ENCODE measurements at regions not wholly inside any gene's neighbourhood (a gene's known extent, or its start where the extent isn't known, plus 50 kb on each side); places are given as distances from the start of the nearest gene placed in this dataset.

DNA sequence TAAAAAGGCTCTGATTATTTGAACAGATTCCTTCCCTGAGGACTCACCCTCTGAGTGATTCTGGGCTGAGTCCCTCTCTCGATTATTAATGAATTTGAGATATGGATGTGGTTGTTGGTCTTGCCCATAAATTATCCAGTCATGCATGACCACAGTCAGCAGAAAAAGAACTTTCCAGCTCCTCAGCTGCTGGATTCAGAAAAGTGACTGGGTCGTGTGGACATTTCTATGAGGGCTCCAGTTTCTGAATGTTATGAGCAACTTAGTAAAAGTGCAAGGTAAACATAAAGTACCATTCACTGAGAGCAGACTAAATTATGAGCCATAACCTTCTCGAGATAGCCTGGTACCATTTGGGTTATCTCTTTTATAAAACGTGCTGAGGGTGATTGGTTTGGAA, 100.1 kb upstream of the CLDN10 start:
- intact Hi-C loops (cut with DNase I): no loop called here
- no peaks in the 10 kb centered on the region for H3K9me3 ChIP-seq (ENCODE audit: control insufficient read depth, low read length)
- H3K27me3 ChIP-seq (ENCODE audit: control insufficient read depth in 1 of 2, insufficient read depth in 2 of 2, low read length in 1 of 2): no peaks in the 10 kb centered on the region
- no peak overlapping the region for H3K4me3 ChIP-seq (ENCODE audit: low read length in 2 of 2)
- H3K4me1 ChIP-seq (ENCODE audit: control insufficient read depth in 1 of 2, insufficient read depth in 2 of 2, low read length in 2 of 2): no peaks in the 10 kb centered on the region
- DNase-seq (no peak), ATAC-seq (ENCODE audit: low FRiP score) (no peak)
- H3K36me3 ChIP-seq (ENCODE audit: control insufficient read depth in 1 of 2, insufficient read depth in 2 of 2, low read length in 1 of 2): no peaks in the 10 kb centered on the region
- WGBS, 2 donors: 5 to 16% methylated on average over 4 of the region's 4 CpGs
- no peak overlapping the region for H3K27ac ChIP-seq (ENCODE audit: low read depth in 1 of 2, low read length in 2 of 2)

DNA sequence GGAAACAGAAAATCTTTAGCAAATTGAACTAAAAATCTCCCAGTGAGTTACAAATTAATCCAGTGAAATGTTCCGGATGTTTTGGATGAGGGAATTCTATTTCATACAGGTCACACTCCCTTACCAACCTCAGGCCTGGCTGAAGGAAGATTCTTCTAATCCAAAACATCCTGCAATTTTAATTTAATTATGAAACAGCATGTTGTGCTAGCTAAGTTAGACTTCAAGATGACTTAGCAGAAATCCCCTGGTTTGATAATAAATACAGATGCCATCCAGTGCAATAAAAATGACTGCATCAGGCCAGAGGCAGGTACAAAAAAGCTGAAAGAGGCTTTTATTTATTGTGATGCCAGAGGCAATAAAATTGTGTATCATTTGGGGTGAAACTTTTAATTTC, 96.7 kb upstream of the CLDN10 start:
- Histone ChIP-seq H3K27me3 (ENCODE audit: control insufficient read depth in 1 of 2, insufficient read depth in 2 of 2, low read length in 1 of 2) (no peaks in the 10 kb centered on the region), H3K4me3 (ENCODE audit: low read length in 2 of 2) (no peak overlapping the region), H3K36me3 (ENCODE audit: control insufficient read depth in 1 of 2, insufficient read depth in 2 of 2, low read length in 1 of 2) (no peaks in the 10 kb centered on the region), H3K9me3 (ENCODE audit: control insufficient read depth, low read length) (peaks cover 3% of the 10 kb centered on the region), H3K4me1 (ENCODE audit: control insufficient read depth in 1 of 2, insufficient read depth in 2 of 2, low read length in 2 of 2) (no peaks in the 10 kb centered on the region), H3K27ac (ENCODE audit: low read depth in 1 of 2, low read length in 2 of 2) (no peak overlapping the region)
- 67 to 74% methylated on average over 1 of the region's 1 CpG for WGBS, 2 donors
- intact Hi-C loops (cut with DNase I): no loop called here
- DNase-seq: no peak
- no peak for ATAC-seq (ENCODE audit: low FRiP score)

DNA sequence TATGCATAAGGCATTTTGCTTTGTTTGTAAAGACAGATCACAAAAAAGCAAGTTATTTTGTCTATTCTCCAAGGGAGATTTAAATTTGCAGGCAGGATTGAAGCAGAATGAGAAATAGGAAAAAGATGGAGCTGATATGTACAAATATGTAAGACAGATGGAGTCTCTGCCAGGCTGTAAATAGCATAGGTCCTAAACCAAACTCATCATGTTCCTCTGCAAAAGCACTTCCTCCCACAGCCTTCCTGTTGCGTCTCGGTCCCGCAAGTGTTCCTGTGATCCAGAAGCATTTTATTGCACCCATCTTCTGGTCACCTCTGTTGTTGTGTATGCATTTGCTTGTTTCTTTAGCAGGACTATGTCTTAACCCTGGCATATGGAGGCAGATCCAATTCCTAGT, 95.7 kb upstream of the CLDN10 start:
- Histone ChIP-seq H3K27me3 (ENCODE audit: control insufficient read depth in 1 of 2, insufficient read depth in 2 of 2, low read length in 1 of 2) (no peaks in the 10 kb centered on the region), H3K36me3 (ENCODE audit: control insufficient read depth in 1 of 2, insufficient read depth in 2 of 2, low read length in 1 of 2) (no peaks in the 10 kb centered on the region), H3K4me3 (ENCODE audit: low read length in 2 of 2) (no peak overlapping the region), H3K9me3 (ENCODE audit: control insufficient read depth, low read length) (peaks cover 3% of the 10 kb centered on the region), H3K27ac (ENCODE audit: low read depth in 1 of 2, low read length in 2 of 2) (no peak overlapping the region), H3K4me1 (ENCODE audit: control insufficient read depth in 1 of 2, insufficient read depth in 2 of 2, low read length in 2 of 2) (no peaks in the 10 kb centered on the region)
- intact Hi-C loops (cut with DNase I): no loop called here
- no peak for DNase-seq
- no peak for ATAC-seq (ENCODE audit: low FRiP score)
- WGBS, 2 donors: 34 to 48% methylated on average over 3 of the region's 3 CpGs

DNA sequence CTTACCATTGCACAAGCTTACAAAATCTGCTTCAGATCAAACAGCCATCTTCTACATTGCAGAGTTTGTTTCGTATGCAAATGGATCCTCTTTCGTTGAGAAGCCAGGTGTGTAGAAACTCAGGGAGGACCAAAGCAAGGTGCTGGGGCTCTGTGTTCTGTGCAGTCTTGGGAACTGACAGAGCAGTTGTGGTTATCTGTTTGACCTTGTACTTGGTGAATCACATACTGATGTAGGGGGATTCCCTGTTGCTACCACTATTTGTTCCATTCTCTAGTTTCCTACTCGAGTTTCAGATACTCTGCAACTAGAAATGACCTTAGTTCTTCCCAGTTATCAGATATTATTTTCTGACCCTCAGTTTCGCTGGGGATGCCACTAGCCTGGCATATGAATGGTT, 95.2 kb upstream of the CLDN10 start:
- H3K27me3 ChIP-seq (ENCODE audit: control insufficient read depth in 1 of 2, insufficient read depth in 2 of 2, low read length in 1 of 2): no peaks in the 10 kb centered on the region
- WGBS, 2 donors: 77 to 78% methylated on average over 4 of the region's 4 CpGs
- peaks cover 3% of the 10 kb centered on the region for H3K9me3 ChIP-seq (ENCODE audit: control insufficient read depth, low read length)
- no peak overlapping the region for H3K4me3 ChIP-seq (ENCODE audit: low read length in 2 of 2)
- no peaks in the 10 kb centered on the region for H3K4me1 ChIP-seq (ENCODE audit: control insufficient read depth in 1 of 2, insufficient read depth in 2 of 2, low read length in 2 of 2)
- H3K27ac ChIP-seq (ENCODE audit: low read depth in 1 of 2, low read length in 2 of 2): no peak overlapping the region
- DNase-seq (no peak), ATAC-seq (ENCODE audit: low FRiP score) (no peak)
- H3K36me3 ChIP-seq (ENCODE audit: control insufficient read depth in 1 of 2, insufficient read depth in 2 of 2, low read length in 1 of 2): no peaks in the 10 kb centered on the region
- intact Hi-C loops (cut with DNase I): no loop called here

DNA sequence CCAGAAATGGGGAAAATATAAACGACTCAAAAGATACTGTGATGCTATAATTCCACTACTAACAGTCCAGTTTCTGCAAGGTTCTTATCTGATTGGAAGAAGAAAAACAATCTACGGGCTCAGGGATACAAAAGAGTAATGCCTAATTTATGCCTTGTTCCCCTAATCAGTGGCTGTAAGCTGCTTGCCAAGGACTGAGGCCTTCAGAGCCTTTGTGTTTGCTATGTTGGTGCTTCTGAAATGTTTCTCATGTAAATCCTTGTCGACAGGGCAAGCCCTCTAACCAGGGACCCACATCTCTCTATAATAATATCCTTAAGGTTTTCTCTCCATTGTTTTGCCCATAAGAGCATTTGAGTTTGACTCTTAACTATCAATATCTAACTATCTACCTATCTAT, 89.7 kb upstream of the CLDN10 start:
- Histone ChIP-seq H3K9me3 (ENCODE audit: control insufficient read depth, low read length) (peaks cover 5% of the 10 kb centered on the region), H3K36me3 (ENCODE audit: control insufficient read depth in 1 of 2, insufficient read depth in 2 of 2, low read length in 1 of 2) (no peaks in the 10 kb centered on the region), H3K4me1 (ENCODE audit: control insufficient read depth in 1 of 2, insufficient read depth in 2 of 2, low read length in 2 of 2) (no peaks in the 10 kb centered on the region), H3K27me3 (ENCODE audit: control insufficient read depth in 1 of 2, insufficient read depth in 2 of 2, low read length in 1 of 2) (no peaks in the 10 kb centered on the region), H3K4me3 (ENCODE audit: low read length in 2 of 2) (no peak overlapping the region), H3K27ac (ENCODE audit: low read depth in 1 of 2, low read length in 2 of 2) (no peak overlapping the region)
- WGBS, 2 donors: 19 to 29% methylated on average over 3 of the region's 3 CpGs
- intact Hi-C loops (cut with DNase I): no loop called here
- DNase-seq (no peak), ATAC-seq (ENCODE audit: low FRiP score) (no peak)

DNA sequence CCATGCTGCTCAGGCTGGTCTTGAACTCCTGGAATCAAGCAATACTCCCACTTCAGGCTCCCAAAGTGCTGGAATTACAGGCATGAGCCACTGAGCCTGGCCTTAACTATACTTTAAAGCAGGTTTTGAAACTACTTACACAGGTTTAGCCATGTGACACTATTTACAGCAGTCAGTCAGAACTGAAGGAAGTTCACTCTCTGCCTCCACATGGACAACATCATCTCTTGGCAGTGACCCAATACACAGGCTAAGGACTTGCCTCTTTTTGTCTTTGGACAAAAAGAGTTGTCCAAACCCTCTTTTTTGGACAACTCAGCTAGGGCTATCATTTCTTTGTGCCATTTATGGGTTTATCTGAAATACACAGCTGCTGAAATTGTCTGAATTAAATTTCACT, 89.0 kb upstream of the CLDN10 start:
- Histone ChIP-seq H3K36me3 (ENCODE audit: control insufficient read depth in 1 of 2, insufficient read depth in 2 of 2, low read length in 1 of 2) (no peaks in the 10 kb centered on the region), H3K4me3 (ENCODE audit: low read length in 2 of 2) (no peak overlapping the region), H3K4me1 (ENCODE audit: control insufficient read depth in 1 of 2, insufficient read depth in 2 of 2, low read length in 2 of 2) (no peaks in the 10 kb centered on the region), H3K9me3 (ENCODE audit: control insufficient read depth, low read length) (peaks cover 5% of the 10 kb centered on the region), H3K27ac (ENCODE audit: low read depth in 1 of 2, low read length in 2 of 2) (no peak overlapping the region), H3K27me3 (ENCODE audit: control insufficient read depth in 1 of 2, insufficient read depth in 2 of 2, low read length in 1 of 2) (no peaks in the 10 kb centered on the region)
- DNase-seq: no peak
- intact Hi-C loops (cut with DNase I): no loop called here
- ATAC-seq (ENCODE audit: low FRiP score): no peak

DNA sequence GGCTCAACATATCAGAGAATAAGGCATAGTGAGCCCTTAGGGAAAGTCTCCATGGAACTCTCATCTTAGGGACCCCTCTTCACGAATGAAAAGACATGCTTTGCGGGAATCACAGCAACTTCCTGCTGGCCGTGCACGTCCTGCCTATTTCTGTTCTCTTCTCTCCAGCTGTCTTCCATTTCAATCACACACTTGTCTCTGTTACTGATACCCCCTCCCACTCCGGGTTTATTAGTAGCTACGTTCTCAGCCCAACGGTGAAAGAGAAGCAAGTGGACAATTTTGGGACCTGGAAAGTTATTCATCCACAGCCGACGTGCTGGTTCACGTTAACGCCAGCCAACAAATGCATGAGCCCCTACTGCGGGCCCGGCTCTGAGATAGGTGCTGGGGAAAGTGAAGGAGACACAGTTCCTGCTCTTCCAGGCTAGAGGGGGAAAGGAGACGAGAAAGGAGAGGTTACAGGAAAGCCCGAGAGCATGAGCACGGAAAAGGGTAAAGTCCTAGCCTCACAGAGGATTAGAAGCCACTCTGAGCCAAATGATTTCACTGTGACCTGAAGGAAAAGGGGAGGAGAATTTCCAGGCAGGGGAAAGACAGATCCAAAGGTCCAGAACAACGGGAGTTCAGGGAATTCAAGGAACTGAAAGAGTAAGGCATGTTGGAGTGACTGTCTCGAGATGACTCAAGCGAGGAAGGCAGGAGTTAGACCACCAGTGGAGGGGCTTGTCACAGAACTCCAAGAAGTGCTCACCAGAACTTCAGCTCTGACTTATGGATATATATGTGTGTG, 81.8 kb upstream of the CLDN10 start:
- Histone ChIP-seq H3K4me1 (ENCODE audit: control insufficient read depth in 1 of 2, insufficient read depth in 2 of 2, low read length in 2 of 2) (no peaks in the 10 kb centered on the region), H3K36me3 (ENCODE audit: control insufficient read depth in 1 of 2, insufficient read depth in 2 of 2, low read length in 1 of 2) (no peaks in the 10 kb centered on the region), H3K27me3 (ENCODE audit: control insufficient read depth in 1 of 2, insufficient read depth in 2 of 2, low read length in 1 of 2) (no peaks in the 10 kb centered on the region), H3K27ac (ENCODE audit: low read depth in 1 of 2, low read length in 2 of 2) (no peak overlapping the region), H3K9me3 (ENCODE audit: control insufficient read depth, low read length) (peaks cover 2% of the 10 kb centered on the region), H3K4me3 (ENCODE audit: low read length in 2 of 2) (no peak overlapping the region)
- intact Hi-C loops (cut with DNase I): no loop called here
- ATAC-seq (ENCODE audit: low FRiP score) (no peak), DNase-seq (no peak)
- 72 to 76% methylated on average over 19 of the region's 19 CpGs for WGBS, 2 donors

DNA sequence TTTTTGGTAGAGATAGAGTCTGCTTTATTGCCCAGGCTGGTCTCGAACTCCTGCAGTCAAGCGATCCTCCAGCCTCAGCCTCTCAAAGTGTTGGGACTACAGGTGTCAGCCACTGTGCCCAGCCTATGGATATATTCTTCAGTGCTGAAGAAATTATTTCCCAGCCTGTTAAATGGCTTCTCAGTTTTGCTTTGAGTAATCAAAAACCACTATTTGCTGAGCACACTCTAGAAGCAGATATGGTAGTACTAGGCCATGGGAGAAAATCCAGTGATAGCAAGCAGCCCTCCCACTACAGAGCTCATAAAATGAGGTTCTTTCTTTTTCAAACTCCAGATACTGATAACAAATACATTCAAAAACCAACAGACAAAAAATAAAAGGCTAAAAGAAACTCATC, 80.6 kb upstream of the CLDN10 start:
- DNase-seq: no peak

DNA sequence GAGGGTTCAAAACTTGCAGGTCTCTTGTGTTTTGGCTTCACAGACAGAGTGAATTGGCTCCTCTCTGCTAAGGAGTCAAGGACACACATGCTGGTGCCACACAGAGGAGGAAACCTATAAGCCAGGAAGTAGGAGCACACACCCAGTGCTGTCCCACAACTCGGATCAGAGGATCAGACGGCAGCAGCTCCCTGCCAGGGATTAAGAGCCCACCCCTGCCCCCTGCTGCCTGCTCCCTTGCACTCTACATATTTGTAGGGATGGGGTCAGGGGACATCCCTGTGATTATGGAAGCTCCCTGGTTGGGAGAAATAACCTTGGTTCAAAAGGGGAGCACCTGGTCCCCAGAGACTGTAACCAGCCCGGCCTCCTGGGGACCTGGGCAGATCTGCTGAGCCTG, 77.5 kb upstream of the CLDN10 start:
- no peak for DNase-seq
- Histone ChIP-seq H3K9me3 (ENCODE audit: control insufficient read depth, low read length) (peaks cover 1% of the 10 kb centered on the region), H3K4me1 (ENCODE audit: control insufficient read depth in 1 of 2, insufficient read depth in 2 of 2, low read length in 2 of 2) (no peaks in the 10 kb centered on the region), H3K27ac (ENCODE audit: low read depth in 1 of 2, low read length in 2 of 2) (no peak overlapping the region), H3K4me3 (ENCODE audit: low read length in 2 of 2) (no peak overlapping the region), H3K36me3 (ENCODE audit: control insufficient read depth in 1 of 2, insufficient read depth in 2 of 2, low read length in 1 of 2) (no peaks in the 10 kb centered on the region), H3K27me3 (ENCODE audit: control insufficient read depth in 1 of 2, insufficient read depth in 2 of 2, low read length in 1 of 2) (no peaks in the 10 kb centered on the region)
- whole genome bisulfite sequencing, 2 donors: 62 to 71% methylated on average over 3 of the region's 3 CpGs
- ATAC-seq (ENCODE audit: low FRiP score): no peak
- intact Hi-C loops (cut with DNase I): loop anchor here in 1 of 2 donors (5.0 kb wide), 1 partner anchor 283 kb away; no protein-coding TSS in a partner anchor

More for the DNA sequence above, 80.6 kb upstream of the CLDN10 start:
- 97 to 100% methylated on average over 2 of the region's 2 CpGs for WGBS, 2 donors
- Histone ChIP-seq H3K27ac (ENCODE audit: low read depth in 1 of 2, low read length in 2 of 2) (no peak overlapping the region), H3K9me3 (ENCODE audit: control insufficient read depth, low read length) (peaks cover 2% of the 10 kb centered on the region), H3K4me1 (ENCODE audit: control insufficient read depth in 1 of 2, insufficient read depth in 2 of 2, low read length in 2 of 2) (no peaks in the 10 kb centered on the region), H3K36me3 (ENCODE audit: control insufficient read depth in 1 of 2, insufficient read depth in 2 of 2, low read length in 1 of 2) (no peaks in the 10 kb centered on the region), H3K27me3 (ENCODE audit: control insufficient read depth in 1 of 2, insufficient read depth in 2 of 2, low read length in 1 of 2) (no peaks in the 10 kb centered on the region), H3K4me3 (ENCODE audit: low read length in 2 of 2) (no peak overlapping the region)
- no peak for ATAC-seq (ENCODE audit: low FRiP score)
- intact Hi-C loops (cut with DNase I): no loop called here

Measured in aorta (tissue), 5 donors.